LoVo (cell line): ENCODE measurements at regions not wholly inside any gene's neighbourhood (a gene's known extent, or its start where the extent isn't known, plus 50 kb on each side); places are given as distances from the start of the nearest gene placed in this dataset.

Source experiments
- DNase-seq: peaks from one replicate; pipeline ENCODE4 v3.0.0-alpha.2; 2016; ENCODE audit warnings: low spot score

DNA sequence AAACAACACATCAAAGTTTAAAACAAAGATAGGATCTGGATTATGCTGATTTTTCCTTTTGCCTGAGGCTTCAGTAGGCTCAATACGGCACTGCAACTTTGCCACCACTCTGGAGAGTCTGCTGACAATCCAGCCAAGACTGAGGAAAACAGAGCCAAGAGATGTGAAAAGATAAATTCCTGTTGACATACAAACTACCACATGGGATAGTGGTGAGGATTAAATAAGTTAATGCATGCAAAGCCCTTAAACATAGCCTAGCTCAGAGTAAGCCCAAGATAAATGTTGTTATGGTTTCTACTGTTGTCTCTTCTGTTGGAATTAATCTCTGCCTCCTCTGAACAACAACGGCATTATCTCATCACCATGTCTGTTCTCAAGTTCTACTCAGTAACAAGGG, 245.9 kb upstream of the LMCD1 start:
- DNase-seq, result no peak

GRCh38 chr3:8256441-8257071, 245.1 kb upstream of the LMCD1 start:
- no peak for DNase-seq

GRCh38 chr3:8261018-8261417, 240.6 kb upstream of the LMCD1 start:
- no peak for DNase-seq

- no peak for DNase-seq
Observed at GRCh38 chr3:8266730-8267131, 234.9 kb upstream of the LMCD1 start.

DNA sequence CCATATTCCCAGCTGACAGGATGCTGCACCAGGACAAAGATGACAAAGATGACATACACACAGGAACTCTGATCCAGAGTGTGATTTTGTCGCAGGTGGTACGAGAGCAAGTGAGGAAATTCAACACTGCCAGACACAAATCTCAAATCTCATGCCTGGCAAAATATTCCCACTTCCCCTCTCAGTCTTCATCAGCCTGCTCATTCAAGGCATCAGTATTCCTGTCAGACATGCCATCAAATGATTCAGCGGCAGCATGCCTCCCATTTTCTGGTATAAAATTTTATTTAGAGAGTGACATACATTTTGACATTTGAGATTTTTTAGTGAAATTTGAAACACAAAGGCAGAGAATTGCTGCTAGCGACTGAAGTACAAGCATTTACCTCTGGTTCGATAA, 228.1 kb upstream of the LMCD1 start:
- DNase-seq, result no peak

GRCh38 chr3:8276056-8276455, 225.6 kb upstream of the LMCD1 start:
- DNase-seq, result no peak

DNA sequence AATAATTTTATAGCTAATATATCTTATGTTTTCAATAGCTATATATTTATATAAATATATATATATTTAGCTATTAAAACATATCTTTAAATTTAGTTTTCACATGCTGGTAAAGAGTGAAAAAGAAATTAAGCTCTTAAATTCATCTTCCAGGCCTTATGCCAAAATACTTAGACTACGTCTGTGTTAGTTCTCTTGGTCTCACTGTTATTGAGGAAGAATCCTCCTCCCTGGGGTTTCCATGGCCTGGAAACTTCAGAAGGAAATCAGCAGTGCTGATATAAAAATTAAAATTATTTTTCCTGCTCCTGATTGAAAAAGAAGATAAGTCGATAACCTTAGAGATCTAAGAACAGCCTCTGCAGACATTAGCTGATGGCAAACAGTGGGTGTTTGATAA, 225.1 kb upstream of the LMCD1 start:
- DNase-seq, result no peak

DNA sequence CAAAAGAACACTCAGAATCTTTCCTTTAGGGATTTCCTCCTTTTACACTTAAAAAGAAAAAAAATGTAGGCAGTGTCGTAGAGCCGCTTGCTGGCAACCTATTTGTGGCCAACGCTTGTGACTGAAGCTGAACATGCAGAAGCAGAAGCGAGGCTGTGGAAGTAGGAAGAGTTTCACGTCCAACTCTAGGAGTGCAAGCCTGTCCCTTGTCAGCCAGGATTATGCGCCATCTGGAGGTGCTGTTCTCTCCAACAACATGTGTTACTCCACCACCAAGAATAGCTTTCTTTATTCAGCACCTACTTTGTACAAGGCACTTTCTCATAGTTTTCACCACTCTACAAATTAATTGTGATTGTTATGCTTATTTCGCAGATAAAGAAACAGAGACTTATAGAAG, 223.2 kb upstream of the LMCD1 start:
- no peak for DNase-seq

DNA sequence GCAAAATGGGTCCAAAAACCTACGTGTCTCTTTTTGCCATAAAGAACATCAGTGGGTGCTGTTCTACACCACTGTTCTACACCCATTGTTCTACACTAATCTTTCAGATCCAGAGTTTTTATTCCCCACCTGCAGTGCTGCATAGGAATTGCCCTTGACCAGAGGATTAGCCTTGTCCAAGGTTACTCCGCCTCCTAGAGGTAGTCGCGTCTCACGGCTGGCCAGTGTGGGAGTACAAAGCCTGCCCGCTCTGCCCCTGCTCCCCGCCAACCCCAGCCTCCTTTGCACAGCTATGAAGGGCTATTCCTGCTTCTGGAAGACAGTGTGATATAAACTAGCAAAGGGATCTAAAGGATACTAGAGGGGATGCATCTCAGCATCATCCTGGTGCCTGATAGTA, 222.1 kb upstream of the LMCD1 start:
- DNase-seq, result no peak

DNA sequence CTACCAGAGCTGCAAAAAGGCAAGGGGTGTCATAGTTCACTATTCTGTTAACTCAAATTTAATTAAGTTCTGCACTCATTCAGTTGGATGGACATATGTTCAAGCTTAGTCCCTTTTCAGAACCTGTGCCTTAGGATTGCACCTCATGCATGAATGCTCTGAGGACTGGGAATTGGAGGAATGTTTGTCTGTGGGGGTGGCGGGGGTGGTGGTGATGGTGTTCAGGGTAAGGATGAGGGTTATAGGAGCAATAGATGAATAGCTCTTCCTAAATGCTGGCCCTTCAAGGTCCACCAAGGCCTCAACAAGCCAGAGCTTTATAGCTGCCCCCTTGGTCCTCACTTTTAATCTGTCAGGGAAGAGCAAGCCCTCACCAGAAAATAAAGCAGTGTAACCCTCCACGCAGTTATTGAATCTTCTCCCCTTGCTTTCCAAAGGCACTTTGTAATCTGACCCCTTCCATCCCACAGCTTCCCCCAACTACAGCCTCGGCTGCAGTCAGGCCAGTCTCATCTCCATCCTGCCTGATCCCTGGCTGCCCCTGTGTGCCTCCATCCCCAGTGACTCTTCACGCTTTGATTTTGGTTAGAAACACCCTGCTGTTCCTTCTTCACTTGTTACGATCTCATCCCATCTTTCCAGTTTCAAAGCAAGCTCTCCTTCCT, 221.6 kb upstream of the LMCD1 start:
- DNase-seq, result no peak

- no peak for DNase-seq
Observed at GRCh38 chr3:8282541-8283165, 219.0 kb upstream of the LMCD1 start.

- DNase-seq, result no peak
Observed at GRCh38 chr3:8283193-8283592, 218.4 kb upstream of the LMCD1 start.

- DNase-seq, result no peak
Observed at GRCh38 chr3:8286086-8286485, 215.5 kb upstream of the LMCD1 start.

DNA sequence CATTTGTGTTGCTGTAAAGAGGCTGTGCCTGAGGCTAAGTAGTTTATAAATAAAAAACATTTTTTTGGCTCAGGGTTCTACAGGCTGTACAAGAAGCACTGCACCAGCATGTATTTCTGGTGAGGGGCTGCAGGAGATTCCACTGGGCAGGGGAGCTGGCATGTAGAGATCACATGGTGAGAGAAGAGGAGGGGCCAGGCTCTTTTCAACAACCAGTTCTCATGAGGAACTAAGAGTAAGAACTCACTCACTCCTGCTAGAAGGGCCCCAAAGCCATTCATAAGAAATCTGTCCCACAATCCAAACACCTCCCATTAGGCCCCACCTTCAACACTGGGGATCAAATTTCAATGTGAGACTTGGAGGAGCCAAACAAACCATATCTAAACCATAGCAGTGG, 214.9 kb upstream of the LMCD1 start:
- DNase-seq, result no peak

DNA sequence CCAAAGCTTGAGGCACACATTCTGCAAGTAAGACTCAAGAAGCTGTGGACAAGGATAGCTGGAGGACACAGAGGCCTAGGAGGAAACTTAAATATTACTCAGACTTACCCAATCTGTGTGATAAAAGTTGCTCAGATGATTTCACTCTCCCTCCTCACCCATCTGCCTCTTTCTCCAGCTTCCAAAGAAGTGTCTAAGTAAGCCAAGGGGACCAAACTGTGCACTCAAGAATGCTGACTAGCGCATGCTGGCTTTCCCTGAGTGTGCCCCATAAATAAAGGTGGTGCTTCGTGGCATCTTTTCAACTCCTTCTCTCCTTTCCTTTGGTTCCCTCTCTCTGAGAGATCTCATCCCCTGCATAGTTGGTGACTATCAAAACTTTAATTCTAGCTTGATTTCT, 211.0 kb upstream of the LMCD1 start:
- no peak for DNase-seq

GRCh38 chr3:8296461-8296860, 205.2 kb upstream of the LMCD1 start:
- DNase-seq, result no peak

GRCh38 chr3:8298021-8298954, 203.3 kb upstream of the LMCD1 start:
- no peak for DNase-seq

DNA sequence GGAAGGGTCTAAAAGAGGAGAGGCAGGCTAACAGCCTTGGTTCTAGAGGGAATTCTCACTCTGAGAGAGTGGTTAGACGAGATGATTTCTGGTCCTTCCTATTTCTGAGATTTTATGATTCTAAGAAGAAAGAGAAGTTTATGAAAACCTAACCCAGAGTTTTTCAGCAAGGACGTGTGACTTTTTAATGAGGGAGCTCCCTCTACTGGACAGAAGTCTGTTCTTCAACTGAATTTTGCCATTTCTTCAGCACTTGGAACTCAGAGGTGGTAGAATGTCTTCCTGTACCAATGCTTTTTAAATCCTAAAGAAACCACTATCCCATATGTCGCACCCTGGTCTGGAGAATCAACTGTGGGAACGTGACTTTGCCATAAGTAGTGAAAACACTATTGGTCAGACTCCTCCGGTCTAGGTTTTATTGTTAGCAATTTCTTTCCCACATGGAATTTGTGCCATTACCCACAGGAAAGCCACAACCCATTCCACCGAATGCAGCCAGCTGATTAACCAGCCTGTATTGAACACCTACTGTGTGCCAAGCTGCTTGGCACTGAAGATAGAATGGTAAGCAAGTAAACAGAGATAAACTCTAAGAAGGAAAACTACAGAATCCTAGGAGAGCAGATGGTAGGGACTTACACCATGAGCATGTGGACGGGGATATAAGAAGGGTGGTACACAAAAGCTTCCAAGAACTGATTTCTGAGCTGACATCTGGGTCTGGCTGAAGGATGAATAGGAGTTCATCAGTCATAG, 199.5 kb upstream of the LMCD1 start:
- peak; percentile 40 for DNase-seq

DNA sequence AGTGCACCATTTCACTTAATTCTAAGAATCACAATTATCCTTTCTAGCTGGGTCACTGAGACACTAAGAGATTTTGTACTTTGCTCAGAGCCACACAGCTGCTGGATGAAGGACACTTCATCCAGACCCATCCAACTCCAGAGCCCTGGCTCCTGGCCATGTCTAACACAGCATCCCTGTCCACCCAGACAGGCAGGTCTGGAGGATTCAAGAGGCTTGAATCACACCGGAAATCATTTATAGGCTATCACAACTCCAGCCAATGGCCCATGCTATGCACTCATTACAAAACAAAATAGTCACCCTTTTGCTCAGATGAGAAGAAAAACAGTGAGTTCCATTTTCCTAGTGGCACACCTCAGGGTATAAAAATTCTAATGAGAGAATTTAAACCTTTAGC, 198.2 kb upstream of the LMCD1 start:
- DNase-seq, result no peak

DNA sequence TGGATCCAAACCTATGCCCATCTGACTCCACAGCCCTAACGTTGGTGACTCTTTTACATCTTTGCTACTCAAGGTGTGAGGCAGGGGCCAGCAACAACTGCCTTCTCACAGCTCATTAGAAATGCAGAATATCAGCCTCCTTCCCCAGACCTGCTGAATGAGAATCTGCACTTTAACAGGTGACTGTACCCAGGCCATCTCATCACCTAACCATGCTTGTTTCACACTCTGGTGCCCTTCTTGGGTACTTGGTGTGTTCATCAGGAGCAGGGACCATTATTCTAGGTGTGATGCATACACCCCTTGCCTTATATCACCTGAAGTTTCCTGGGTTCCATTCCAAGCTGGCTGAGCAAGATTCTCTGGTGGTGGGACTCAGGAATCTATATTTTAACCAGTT, 196.3 kb upstream of the LMCD1 start:
- DNase-seq, result no peak

DNA sequence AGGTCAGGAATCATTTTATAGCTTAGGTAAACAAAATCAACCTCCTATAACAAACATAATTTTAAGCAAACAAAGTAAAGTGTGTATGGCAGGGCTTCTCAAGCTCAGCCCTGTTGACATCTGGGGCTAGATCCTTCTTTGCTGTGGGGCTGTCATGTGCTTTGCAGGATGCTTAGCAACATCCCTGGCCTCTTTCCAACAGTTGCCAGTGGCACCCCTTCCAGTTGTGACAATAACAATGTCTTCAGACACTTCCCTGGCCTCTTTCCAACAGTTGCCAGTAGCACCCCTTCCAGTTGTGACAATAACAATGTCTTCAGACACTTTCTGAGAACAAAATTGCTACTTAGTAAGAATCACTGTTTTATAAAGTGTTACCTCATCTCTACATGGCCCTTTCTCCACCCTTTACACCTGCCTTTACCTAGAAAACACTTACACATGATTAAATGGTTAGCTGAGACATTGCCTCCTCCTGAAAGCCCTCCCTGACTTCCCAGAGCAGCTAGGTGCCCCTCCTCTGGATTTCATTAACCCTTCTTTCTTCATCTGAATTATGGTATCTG, 194.0 kb upstream of the LMCD1 start:
- DNase-seq, result no peak

- DNase-seq, result no peak
Observed at GRCh38 chr3:8311321-8311720, 190.3 kb upstream of the LMCD1 start.
